GM23338 (cell line): ENCODE measurements at regions not wholly inside any gene's neighbourhood (a gene's known extent, or its start where the extent isn't known, plus 50 kb on each side); places are given as distances from the start of the nearest gene placed in this dataset.

Source experiments
- CREB1 ChIP-seq: fragments of 250-450 bp; sonication (Bioruptor Pico); IDR thresholded peaks from 2 replicates; pipeline ENCODE4 v1.5.0; 2020; ENCODE audit warnings: low read depth, mild to moderate bottlenecking, moderate library complexity
- ETS1 ChIP-seq: IDR thresholded peaks from 2 replicates; pipeline ENCODE4 v1.6.1; 2016; ENCODE audit warnings: antibody characterized with exemption
- EZH2 ChIP-seq: fragments of 200-600 bp; sonication (generic); IDR thresholded peaks from one replicate; pipeline ENCODE4 v1.8.0; 2017; ENCODE audit warnings: antibody characterized with exemption, mild to moderate bottlenecking, low read depth; ENCODE audit not compliant: unreplicated experiment
- EZH2phosphoT487 ChIP-seq: fragments of 200-600 bp; sonication (generic); IDR thresholded peaks from one replicate; pipeline ENCODE4 v1.8.1; 2018; ENCODE audit warnings: antibody characterized with exemption; ENCODE audit not compliant: unreplicated experiment
- JUNB ChIP-seq: IDR thresholded peaks from one replicate; pipeline ENCODE4 v1.6.1; 2016; ENCODE audit warnings: antibody characterized with exemption; ENCODE audit not compliant: unreplicated experiment
- NANOG ChIP-seq: IDR thresholded peaks from 2 replicates; pipeline ENCODE4 v1.6.1; 2016; ENCODE audit warnings: antibody characterized with exemption, borderline replicate concordance
- POLR2AphosphoS5 ChIP-seq: IDR thresholded peaks from 2 replicates; pipeline ENCODE4 v1.6.1; 2016; ENCODE audit warnings: antibody characterized with exemption, low read depth
- ZNF114 ChIP-seq: fragments of 250-450 bp; sonication (Bioruptor Pico); IDR thresholded peaks from 2 replicates; pipeline ENCODE4 v1.5.0; 2020; ENCODE audit warnings: mild to moderate bottlenecking, moderate library complexity
- ZNF331 ChIP-seq: fragments of 250-450 bp; sonication (Bioruptor Pico); IDR thresholded peaks from 2 replicates; pipeline ENCODE4 v1.5.0; 2020; ENCODE audit warnings: low read depth, mild to moderate bottlenecking, moderate library complexity
- TF ChIP-seq, protein P1 (sequence below), 2 experiments: fragments of 200-600 bp in 1 of 2; sonication (generic) in 1 of 2; conservative IDR thresholded peaks; 2 replicates each; pipeline versions ENCODE4 v1.5.1 to v1.6.1; 2016 to 2017; ENCODE audit warnings: antibody characterized with exemption in 2 of 2, low read depth in 2 of 2, mild to moderate bottlenecking in 2 of 2, moderate library complexity in 1 of 2
- TF ChIP-seq, protein P2 (sequence below): IDR thresholded peaks from one replicate; pipeline ENCODE4 v1.6.1; 2018; ENCODE audit warnings: antibody characterized with exemption; ENCODE audit not compliant: unreplicated experiment
- TF ChIP-seq, protein P3 (sequence below): fragments of 250-450 bp; sonication (Bioruptor Pico); IDR thresholded peaks from 2 replicates; pipeline ENCODE4 v1.5.0; 2020; ENCODE audit warnings: mild to moderate bottlenecking, moderate library complexity

GRCh38 chr3:152087153-152087552 is 181.6 kb upstream of the MBNL1 start:
- TF ChIP-seq, protein P1, sequence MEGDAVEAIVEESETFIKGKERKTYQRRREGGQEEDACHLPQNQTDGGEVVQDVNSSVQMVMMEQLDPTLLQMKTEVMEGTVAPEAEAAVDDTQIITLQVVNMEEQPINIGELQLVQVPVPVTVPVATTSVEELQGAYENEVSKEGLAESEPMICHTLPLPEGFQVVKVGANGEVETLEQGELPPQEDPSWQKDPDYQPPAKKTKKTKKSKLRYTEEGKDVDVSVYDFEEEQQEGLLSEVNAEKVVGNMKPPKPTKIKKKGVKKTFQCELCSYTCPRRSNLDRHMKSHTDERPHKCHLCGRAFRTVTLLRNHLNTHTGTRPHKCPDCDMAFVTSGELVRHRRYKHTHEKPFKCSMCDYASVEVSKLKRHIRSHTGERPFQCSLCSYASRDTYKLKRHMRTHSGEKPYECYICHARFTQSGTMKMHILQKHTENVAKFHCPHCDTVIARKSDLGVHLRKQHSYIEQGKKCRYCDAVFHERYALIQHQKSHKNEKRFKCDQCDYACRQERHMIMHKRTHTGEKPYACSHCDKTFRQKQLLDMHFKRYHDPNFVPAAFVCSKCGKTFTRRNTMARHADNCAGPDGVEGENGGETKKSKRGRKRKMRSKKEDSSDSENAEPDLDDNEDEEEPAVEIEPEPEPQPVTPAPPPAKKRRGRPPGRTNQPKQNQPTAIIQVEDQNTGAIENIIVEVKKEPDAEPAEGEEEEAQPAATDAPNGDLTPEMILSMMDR (conservative IDR thresholded peaks at IDR 0.05; ENCODE audit: low read depth in 2 of 2), result no peak
- TF ChIP-seq POLR2AphosphoS5 (no peak), EZH2 (no peak), EZH2phosphoT487 (no peak), ETS1 (no peak), ZNF114 (CRISPR knock-in tag) (no peak), NANOG (no peak), ZNF331 (CRISPR knock-in tag) (no peak), CREB1 (CRISPR knock-in tag) (no peak), JUNB (no peak)
- TF ChIP-seq, protein P2, sequence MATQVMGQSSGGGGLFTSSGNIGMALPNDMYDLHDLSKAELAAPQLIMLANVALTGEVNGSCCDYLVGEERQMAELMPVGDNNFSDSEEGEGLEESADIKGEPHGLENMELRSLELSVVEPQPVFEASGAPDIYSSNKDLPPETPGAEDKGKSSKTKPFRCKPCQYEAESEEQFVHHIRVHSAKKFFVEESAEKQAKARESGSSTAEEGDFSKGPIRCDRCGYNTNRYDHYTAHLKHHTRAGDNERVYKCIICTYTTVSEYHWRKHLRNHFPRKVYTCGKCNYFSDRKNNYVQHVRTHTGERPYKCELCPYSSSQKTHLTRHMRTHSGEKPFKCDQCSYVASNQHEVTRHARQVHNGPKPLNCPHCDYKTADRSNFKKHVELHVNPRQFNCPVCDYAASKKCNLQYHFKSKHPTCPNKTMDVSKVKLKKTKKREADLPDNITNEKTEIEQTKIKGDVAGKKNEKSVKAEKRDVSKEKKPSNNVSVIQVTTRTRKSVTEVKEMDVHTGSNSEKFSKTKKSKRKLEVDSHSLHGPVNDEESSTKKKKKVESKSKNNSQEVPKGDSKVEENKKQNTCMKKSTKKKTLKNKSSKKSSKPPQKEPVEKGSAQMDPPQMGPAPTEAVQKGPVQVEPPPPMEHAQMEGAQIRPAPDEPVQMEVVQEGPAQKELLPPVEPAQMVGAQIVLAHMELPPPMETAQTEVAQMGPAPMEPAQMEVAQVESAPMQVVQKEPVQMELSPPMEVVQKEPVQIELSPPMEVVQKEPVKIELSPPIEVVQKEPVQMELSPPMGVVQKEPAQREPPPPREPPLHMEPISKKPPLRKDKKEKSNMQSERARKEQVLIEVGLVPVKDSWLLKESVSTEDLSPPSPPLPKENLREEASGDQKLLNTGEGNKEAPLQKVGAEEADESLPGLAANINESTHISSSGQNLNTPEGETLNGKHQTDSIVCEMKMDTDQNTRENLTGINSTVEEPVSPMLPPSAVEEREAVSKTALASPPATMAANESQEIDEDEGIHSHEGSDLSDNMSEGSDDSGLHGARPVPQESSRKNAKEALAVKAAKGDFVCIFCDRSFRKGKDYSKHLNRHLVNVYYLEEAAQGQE, result no peak
- TF ChIP-seq, protein P3, sequence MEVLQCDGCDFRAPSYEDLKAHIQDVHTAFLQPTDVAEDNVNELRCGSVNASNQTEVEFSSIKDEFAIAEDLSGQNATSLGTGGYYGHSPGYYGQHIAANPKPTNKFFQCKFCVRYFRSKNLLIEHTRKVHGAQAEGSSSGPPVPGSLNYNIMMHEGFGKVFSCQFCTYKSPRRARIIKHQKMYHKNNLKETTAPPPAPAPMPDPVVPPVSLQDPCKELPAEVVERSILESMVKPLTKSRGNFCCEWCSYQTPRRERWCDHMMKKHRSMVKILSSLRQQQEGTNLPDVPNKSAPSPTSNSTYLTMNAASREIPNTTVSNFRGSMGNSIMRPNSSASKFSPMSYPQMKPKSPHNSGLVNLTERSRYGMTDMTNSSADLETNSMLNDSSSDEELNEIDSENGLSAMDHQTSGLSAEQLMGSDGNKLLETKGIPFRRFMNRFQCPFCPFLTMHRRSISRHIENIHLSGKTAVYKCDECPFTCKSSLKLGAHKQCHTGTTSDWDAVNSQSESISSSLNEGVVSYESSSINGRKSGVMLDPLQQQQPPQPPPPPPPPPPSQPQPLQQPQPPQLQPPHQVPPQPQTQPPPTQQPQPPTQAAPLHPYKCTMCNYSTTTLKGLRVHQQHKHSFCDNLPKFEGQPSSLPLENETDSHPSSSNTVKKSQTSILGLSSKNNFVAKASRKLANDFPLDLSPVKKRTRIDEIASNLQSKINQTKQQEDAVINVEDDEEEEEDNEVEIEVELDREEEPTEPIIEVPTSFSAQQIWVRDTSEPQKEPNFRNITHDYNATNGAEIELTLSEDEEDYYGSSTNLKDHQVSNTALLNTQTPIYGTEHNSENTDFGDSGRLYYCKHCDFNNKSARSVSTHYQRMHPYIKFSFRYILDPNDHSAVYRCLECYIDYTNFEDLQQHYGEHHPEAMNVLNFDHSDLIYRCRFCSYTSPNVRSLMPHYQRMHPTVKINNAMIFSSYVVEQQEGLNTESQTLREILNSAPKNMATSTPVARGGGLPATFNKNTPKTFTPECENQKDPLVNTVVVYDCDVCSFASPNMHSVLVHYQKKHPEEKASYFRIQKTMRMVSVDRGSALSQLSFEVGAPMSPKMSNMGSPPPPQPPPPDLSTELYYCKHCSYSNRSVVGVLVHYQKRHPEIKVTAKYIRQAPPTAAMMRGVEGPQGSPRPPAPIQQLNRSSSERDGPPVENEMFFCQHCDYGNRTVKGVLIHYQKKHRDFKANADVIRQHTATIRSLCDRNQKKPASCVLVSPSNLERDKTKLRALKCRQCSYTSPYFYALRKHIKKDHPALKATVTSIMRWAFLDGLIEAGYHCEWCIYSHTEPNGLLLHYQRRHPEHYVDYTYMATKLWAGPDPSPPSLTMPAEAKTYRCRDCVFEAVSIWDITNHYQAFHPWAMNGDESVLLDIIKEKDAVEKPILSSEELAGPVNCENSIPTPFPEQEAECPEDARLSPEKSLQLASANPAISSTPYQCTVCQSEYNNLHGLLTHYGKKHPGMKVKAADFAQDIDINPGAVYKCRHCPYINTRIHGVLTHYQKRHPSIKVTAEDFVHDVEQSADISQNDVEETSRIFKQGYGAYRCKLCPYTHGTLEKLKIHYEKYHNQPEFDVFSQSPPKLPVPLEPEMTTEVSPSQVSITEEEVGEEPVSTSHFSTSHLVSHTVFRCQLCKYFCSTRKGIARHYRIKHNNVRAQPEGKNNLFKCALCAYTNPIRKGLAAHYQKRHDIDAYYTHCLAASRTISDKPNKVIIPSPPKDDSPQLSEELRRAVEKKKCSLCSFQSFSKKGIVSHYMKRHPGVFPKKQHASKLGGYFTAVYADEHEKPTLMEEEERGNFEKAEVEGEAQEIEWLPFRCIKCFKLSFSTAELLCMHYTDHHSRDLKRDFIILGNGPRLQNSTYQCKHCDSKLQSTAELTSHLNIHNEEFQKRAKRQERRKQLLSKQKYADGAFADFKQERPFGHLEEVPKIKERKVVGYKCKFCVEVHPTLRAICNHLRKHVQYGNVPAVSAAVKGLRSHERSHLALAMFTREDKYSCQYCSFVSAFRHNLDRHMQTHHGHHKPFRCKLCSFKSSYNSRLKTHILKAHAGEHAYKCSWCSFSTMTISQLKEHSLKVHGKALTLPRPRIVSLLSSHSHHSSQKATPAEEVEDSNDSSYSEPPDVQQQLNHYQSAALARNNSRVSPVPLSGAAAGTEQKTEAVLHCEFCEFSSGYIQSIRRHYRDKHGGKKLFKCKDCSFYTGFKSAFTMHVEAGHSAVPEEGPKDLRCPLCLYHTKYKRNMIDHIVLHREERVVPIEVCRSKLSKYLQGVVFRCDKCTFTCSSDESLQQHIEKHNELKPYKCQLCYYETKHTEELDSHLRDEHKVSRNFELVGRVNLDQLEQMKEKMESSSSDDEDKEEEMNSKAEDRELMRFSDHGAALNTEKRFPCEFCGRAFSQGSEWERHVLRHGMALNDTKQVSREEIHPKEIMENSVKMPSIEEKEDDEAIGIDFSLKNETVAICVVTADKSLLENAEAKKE (CRISPR knock-in tag), result no peak
